Skin of body (tissue), 1 donor: ENCODE measurements at regions not wholly inside any gene's neighbourhood (a gene's known extent, or its start where the extent isn't known, plus 50 kb on each side); places are given as distances from the start of the nearest gene placed in this dataset.
A peak's percentile ranks its signal among the peaks of the same experiment; 100 is the strongest.

Experiments used
- DNase-seq: peaks from one replicate; lab custom pipeline; 2025; lab: John Stamatoyannopoulos, UW

DNA sequence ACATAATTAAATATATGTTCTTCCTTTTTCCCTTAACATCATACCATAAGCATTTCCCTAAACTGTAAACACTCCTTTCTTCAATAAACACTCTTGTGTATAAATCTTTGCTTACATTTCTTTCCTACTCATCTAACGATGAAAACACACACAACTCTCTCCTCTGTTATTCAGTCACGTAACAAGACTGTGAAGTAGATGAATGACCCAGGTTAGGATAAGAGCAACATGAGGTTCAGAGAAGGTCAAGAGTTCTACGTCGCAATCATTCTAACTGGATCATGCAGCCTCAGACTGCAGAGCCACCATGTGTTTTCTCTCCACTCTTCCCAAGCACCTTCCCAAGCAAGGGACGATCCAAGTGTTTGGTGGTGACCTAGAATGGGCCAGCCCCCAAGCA, 70.5 kb upstream of the SPTLC1 start:
- DNase-seq = no peak

DNA sequence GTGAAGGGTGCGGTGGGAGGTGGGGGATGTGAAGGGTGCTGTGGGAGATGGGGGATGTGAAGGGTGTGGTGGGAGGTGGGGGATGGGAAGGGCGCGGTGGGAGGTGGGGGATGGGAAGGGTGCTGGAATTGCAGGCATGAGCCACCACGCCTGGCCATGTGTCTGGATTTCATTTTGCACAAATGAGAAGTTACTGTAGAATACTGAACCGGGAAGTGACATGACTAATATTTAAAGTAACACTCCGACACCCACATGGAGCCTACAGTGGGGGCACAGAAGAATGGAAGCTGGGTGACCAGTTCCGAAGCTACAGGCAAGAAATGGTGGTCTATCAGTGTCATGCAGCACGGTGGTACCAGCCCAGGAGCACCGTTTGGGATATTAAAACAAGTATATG, 69.9 kb upstream of the SPTLC1 start:
- no peak for DNase-seq

DNA sequence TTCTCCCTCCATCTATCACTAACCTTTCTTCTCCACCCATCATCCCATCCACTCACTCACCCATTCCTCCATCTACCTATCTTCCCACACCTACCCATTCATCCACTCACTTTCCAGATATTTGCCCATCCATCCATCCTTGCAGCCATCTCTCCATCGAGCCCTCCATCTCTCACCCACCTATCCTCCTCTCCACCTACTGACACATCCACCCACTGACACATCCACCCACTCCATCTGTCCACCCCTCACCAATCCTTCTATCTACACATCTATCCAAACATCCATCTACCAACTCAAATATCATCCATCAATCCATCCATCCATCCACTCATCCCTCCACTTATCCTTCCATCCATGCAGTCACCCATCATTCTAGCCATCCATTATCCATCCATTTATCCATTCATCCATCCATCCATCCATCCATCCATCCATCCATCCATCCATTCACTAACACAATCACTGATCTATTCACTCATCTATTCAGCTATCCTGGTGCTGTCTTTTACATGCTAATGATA, 68.9 kb upstream of the SPTLC1 start:
- DNase-seq = no peak

DNA sequence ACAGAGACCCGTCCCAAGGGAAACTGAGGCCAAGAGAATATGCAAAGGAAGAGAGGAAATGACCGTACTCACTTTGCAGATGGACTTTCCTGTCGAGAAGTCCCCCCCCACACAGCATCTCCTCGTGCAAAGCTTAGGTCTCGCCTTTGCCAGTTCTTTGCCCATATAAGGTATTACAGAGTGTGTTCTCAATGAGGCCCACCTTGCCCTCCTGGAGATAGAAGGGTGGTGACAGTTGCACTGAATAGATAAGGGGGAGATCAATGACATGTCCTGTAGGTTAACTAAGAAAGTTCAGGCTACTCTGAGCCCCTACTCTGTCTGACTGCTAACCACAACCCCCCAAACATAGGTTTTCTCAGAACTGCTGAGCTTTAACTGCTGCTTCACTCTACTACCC, 68.2 kb upstream of the SPTLC1 start:
- DNase-seq = no peak

DNA sequence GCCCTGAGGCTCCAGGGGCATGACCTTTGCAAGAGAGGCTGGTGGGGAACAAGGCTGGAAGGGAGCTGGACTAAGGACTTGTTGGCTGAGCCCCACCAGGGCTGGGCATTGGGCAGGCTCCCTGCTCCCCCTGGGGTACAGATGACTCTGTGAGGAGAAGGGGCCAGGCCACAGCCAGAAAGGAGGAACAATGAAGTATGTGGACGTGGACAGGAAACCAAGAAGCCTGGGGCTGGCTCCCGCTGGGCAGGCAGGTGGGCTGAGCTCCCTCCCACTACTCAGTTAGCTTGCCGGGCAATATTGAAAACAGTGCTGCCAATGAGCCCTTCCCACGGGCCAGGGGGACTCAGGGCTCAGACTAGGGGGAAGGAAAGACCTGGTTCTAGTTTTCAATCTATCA, 66.1 kb upstream of the SPTLC1 start:
- DNase-seq = no peak

DNA sequence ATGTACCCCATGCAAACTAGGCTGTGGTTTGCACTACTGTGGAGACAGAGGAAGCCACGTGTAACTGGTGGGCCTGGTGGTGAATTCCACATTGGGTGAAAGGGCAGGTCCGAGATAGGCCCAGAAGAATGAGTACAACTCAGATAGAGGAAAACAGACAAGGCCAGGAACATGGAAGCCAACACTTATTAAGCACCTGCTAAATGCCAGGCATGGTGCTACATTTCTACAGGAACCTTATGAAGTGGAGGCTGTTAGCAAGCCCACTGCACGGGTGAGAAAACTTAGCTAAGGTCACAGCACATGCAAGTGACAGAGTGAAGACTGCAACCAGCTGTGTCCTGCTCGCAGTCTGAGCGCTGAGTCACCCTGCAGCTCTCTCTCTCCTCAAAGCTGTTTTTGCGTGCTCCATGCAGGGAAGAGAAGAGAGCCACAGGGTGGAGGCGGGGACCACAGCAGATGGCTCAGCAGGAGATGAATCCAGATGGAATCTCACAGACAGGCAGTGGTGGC, 65.5 kb upstream of the SPTLC1 start:
- peak; percentile 26 for DNase-seq

DNA sequence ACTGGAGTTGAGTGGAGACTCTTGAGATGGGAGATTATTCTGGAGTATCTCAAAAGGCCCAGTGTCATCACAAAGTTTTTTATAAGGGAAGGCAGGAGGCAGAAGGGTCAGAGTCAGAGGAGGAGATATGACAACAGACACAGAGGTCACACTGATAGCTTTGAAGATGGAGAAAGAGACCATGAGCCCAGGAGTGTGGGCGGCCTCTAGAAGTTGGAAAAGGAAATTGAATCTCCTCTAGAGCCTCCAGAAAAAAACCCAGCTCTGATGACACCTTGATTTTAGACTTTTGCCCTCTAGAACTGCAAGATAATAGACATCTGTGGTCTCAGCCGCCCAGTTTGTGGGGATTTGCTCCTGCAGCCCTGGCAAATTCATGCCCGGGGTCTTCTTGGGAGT, 64.8 kb upstream of the SPTLC1 start:
- no peak for DNase-seq

DNA sequence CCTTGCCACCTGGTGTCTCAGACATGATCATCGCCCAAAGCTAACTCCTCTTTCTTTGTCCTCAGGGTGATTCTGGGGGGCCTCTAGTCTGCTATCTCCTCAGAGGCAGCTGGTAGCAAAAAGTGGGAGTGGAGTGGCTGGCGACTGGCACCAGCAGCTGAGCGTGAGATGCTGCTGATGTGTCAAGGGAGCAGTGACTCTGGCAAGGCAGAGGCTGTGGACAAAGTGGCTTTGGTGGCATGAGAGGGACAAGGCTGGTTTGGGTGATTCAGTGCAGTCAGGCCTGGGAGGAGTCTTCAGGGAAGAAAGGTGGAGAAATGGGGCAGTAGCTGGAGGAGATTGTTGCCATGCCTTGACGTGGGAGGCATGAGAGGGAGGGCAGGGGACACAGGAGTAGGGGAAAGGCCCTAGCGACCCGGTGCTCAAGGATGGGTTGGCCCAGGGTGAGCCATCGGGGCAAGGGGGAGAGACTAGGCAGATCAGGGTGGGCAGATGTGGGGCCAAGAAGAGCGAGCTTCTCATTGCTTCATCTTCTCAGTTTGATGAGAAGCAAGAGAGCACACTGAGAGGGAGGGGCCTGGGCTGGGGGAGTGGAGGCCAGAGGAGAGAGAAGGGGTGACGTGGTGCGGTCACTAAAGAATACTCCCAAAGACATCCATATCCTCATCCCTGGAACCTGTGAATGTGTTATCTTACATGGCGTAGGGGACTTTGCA, 64.2 kb upstream of the SPTLC1 start:
- no peak for DNase-seq

DNA sequence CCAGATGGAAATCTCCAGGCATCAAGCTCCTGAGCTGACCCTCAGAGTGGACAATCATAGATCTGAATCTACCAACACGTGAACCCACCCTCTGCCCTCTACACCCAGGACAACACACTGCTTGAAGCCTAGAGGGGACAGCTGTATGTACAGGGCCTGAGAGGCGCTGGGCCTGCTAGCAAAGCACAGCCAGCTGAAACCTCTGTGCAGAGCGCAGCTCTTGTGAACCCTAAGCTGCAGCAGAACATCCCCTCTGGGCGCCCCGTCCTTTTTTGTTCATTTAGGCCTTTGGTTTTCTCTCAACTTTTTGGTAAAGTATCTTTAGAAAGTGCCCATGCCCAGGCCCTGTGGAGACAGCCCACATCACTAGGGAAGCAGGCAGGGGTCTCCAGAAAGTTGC, 62.4 kb upstream of the SPTLC1 start:
- DNase-seq = no peak

DNA sequence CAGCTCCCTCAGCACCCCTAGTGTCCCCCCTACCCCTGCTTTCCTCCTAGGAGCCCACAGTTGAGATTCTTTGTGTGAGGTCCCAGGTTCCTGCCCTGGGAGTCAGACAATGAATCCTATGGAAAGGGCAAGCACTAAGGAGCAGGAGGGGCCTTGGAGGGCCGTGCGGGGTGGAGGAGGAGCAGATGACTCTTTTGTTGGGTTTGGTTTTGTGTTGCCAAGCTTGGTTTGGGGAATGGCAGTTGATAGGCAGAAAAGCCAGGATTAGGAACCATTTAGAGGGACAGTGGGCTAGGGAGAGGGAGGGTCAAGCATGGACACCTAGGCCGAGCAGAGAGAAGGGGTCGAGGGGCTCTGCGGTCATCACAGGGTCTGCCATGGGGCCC, 61.6 kb upstream of the SPTLC1 start:
- DNase-seq = no peak

DNA sequence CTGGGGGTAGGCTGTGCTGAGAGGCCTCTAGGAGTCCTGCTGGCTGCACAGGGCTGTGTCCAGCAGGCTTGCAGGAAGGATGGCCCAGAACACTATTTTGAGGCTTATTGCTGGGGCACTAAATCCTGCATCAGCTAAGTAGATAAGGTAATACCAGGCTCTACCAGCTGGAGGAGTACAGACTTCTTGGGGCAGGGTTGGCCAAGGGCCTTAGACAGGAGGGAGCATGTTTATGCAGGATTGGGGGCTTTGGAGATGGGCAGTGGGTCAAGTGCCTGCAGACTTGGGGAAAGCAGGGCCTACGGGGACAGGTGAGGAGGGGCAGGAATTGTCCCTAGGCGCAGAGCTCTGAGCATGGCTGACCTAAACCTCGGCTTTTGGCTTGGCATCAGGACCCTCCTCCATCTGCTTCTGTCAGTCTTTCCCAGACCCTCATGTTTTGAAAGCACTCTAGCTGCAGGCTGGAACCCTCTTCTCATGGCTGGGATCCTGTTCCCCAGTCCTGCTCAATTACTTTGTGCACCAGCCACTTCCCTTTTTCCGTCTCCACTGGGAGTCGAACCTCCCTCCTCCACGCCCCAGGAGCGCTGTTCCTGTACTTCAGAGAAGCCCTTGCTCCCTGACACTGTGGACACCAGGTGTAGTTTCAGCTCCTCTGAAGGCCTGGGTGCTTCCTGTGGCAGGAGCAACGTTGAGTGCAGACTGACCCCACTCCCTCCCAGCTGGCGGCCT, 61.0 kb upstream of the SPTLC1 start:
- DNase-seq = no peak

DNA sequence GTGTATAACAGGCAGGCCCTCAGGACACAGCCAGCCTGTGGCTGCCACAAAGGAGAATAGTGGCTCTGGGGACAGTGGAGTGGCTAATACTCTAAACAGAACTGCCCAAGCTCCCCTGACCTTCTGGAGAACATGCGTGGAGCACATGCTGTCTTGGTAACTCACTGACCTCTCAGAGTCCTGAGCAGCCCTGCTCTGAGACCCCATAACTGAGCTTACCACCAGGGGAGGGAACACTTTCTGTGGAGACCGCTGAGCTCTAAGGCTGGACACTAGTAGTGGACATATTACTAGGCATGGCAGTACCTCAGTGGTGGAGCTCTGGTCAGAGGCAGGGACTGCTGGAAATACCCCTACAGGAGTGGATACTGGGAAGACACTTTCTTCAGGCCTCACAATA, 60.2 kb upstream of the SPTLC1 start:
- no peak for DNase-seq

DNA sequence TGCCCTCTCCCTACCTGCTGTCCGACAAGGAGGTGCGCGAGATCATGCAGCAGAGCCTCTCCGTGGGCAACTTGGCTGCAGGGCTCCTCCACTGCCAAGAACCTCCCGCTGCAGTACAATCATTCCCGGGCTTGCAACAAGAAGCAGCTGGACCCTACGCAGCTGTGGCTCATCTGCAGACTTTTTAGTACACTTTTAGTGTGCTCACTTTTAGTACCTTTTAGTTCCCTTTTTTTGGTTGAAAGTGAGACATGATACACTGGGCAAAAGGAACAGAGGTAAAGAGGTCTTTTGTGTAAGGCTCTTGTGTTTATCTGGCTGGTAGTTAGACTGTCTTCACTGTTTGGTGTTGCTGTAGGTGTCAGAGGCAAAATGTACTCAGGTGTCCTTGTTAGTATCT, 58.1 kb upstream of the SPTLC1 start:
- DNase-seq = no peak

DNA sequence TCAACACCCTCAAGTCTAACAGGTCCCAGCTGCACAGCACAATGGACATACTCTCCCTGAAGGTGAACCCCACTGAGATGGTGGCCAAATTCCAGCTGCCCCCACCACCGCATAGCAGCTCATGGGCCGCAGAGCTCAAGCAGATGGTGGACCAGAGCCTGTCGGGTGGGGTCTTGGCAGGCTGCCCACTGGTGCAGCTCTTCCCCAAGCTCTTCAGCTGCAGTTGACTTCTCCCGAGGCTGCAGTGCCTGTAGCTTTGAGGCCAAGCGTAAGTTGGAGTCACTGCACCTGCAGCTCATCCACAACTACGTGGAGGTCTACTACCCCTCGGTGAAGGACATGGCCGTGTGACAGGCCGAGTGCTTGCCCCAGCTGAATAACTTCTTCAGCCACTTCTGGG, 56.6 kb upstream of the SPTLC1 start:
- no peak for DNase-seq

DNA sequence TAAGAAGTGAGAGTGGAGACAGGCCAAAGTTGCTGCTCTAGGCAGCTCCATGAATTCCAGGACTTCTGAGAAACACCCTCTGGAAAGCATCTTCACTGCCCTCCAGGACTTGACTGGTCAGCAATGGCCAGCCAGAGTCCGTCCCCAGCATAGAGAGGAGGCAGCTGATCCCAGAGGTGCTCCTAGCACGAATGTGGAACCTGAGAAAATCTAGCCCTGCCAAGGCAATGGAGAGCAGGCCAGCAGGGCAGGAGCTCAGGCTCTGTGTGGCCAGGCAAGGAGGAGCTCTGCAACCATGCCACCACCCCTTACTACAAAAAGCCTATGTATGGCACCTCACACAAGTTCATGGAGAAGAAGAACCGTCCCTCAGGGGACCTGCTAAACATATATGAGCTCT, 56.1 kb upstream of the SPTLC1 start:
- DNase-seq = no peak

DNA sequence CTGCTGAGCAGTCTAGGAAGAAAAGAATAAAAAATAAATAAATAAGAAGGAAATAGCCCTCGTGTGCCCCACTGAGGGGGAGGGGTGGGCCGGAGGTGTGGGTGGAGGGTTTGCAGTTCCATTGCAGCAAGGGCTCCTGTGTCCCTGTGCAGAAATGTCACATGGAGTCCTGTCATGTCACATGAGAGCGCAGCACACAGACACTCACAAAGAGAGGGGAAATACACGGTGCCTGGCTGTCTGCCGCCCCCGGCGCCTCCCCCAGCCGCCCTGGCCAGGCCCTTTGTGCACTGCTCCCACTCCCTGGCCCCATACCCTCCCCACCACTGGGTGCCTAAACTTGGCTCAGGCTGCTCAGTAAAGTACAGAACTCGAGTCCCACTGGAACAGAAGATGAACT, 55.6 kb upstream of the SPTLC1 start:
- DNase-seq = no peak

DNA sequence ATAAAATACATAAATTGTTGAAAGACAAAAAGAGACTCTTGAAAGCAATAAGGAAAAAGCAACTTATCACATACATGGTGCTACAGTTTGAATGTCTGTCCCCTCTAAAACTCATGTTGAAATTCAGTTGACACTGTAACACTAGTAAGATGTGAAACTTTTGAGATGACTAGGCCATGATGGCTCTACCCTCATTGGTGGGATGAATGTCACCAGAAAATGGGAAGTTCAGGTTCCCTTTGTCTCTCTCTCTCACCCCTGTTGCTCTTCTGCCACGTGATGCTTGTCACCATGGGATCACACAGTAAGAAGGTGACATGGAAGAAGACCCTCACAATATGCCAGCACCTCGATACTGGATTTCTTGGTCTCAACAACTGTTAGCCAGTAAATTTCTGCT, 50.3 kb upstream of the SPTLC1 start:
- DNase-seq = no peak
